Thyroid gland (tissue), 4 donors: ENCODE measurements at regions not wholly inside any gene's neighbourhood (a gene's known extent, or its start where the extent isn't known, plus 50 kb on each side); places are given as distances from the start of the nearest gene placed in this dataset.

Experiments
- DNase-seq, 2 donors: peaks; one replicate each; pipeline ENCODE4 v3.0.0-alpha.2; 2019
- H3K27ac ChIP-seq, 3 donors: fragments of 200-600 bp; sonication (generic); 1 replicate in 2 of 3; 2 replicates in 1 of 3; pipeline ENCODE4 v1.5.1; 2016 to 2019; ENCODE audit warnings: mild to moderate bottlenecking in 1 of 3, moderate library complexity in 1 of 3
- H3K27me3 ChIP-seq: fragments of 200-600 bp; sonication (generic); one replicate; pipeline ENCODE4 v1.5.1; 2019
- H3K36me3 ChIP-seq, 2 donors: fragments of 200-600 bp; sonication (generic); one replicate each; pipeline ENCODE4 v1.5.1; 2016 to 2019
- H3K4me1 ChIP-seq, 2 donors: fragments of 200-600 bp; sonication (generic); one replicate each; pipeline ENCODE4 v1.5.1; 2017 to 2019
- H3K4me3 ChIP-seq, 3 donors: fragments of 200-600 bp; sonication (generic); replicated peaks in 1 of 3; 1 replicate in 2 of 3; 2 replicates in 1 of 3; pipeline ENCODE4 v1.5.1; 2016; ENCODE audit warnings: mild to moderate bottlenecking in 1 of 3
- H3K9me3 ChIP-seq: fragments of 200-600 bp; sonication (generic); one replicate; pipeline ENCODE4 v1.5.1; 2017
- CTCF ChIP-seq, 6 experiments: fragments of 200-600 bp in 3 of 6; fragments of 450-650 bp in 3 of 6; sonication (generic) in 3 of 6; IDR thresholded peaks; one replicate each; pipeline ENCODE4 v1.5.1; 2016 to 2019; ENCODE audit warnings: antibody characterized with exemption in 6 of 6, mild to moderate bottlenecking in 2 of 6, inconsistent platforms in 1 of 6, moderate library complexity in 1 of 6
- POLR2A ChIP-seq, 2 donors: fragments of 450-650 bp; IDR thresholded peaks; one replicate each; pipeline ENCODE4 v1.6.1; 2017; ENCODE audit warnings: antibody characterized with exemption in 2 of 2, mild to moderate bottlenecking in 2 of 2, moderate library complexity in 1 of 2
- WGBS, 2 donors: methylation state at CpG; one replicate each; pipeline ENCODE4 v1.1.5; 2017; 5-methylcytosine and 5-hydroxymethylcytosine counted together
- intact Hi-C: fragments of 100-400 bp; cut with DNase I; formaldehyde crosslinking; loops from one replicate; pipeline ENCODE4 v1.15.1; 2023

GRCh38 chr1:88557014-88557413 is 127.1 kb upstream of the PKN2 start:
- no peak for TF ChIP-seq CTCF (IDR thresholded peaks at IDR 0.05)
- TF ChIP-seq POLR2A (IDR thresholded peaks at IDR 0.05) = no peak
- Histone ChIP-seq H3K27me3 (no peaks in the 10 kb centered on the region), H3K4me1 (no peaks in the 10 kb centered on the region), H3K9me3 (no peaks in the 10 kb centered on the region), H3K36me3 (no peaks in the 10 kb centered on the region), H3K27ac (no peak overlapping the region), H3K4me3 (no peak overlapping the region)
- intact Hi-C loops = no loop called here
- DNase-seq = no peak
- WGBS, 2 donors = 95 to 97% methylated on average over 3 of the region's 3 CpGs

- Histone ChIP-seq H3K36me3 (no peaks in the 10 kb centered on the region), H3K9me3 (no peaks in the 10 kb centered on the region), H3K27ac (no peak overlapping the region), H3K4me3 (no peak overlapping the region), H3K27me3 (no peaks in the 10 kb centered on the region), H3K4me1 (no peaks in the 10 kb centered on the region)
- no peak for TF ChIP-seq POLR2A (IDR thresholded peaks at IDR 0.05)
- TF ChIP-seq CTCF (IDR thresholded peaks at IDR 0.05) = no peak
- intact Hi-C loops = no loop called here
- WGBS, 2 donors = 88 to 91% methylated on average over 3 of the region's 3 CpGs
- DNase-seq = no peak
Observed at GRCh38 chr1:88560621-88561020, 123.5 kb upstream of the PKN2 start.

GRCh38 chr1:88562991-88563390 is 121.1 kb upstream of the PKN2 start:
- Histone ChIP-seq H3K27me3 (no peaks in the 10 kb centered on the region), H3K9me3 (no peaks in the 10 kb centered on the region), H3K36me3 (no peaks in the 10 kb centered on the region), H3K4me1 (no peaks in the 10 kb centered on the region), H3K4me3 (no peak overlapping the region), H3K27ac (no peak overlapping the region)
- intact Hi-C loops = no loop called here
- WGBS, 2 donors = 55 to 61% methylated on average over 3 of the region's 3 CpGs
- no peak for TF ChIP-seq POLR2A (IDR thresholded peaks at IDR 0.05)
- TF ChIP-seq CTCF (IDR thresholded peaks at IDR 0.05) = no peak
- no peak for DNase-seq

GRCh38 chr1:88566615-88567387 is 117.3 kb upstream of the PKN2 start:
- WGBS, 2 donors = 85 to 87% methylated on average over 9 of the region's 9 CpGs
- H3K36me3 ChIP-seq = no peaks in the 10 kb centered on the region
- no peak overlapping the region for H3K27ac ChIP-seq
- no peak overlapping the region for H3K4me3 ChIP-seq
- no peaks in the 10 kb centered on the region for H3K4me1 ChIP-seq
- TF ChIP-seq CTCF (IDR thresholded peaks at IDR 0.05) (no peak), POLR2A (IDR thresholded peaks at IDR 0.05) (no peak)
- no peaks in the 10 kb centered on the region for H3K27me3 ChIP-seq
- intact Hi-C loops = no loop called here
- DNase-seq = no peak
- H3K9me3 ChIP-seq = no peaks in the 10 kb centered on the region

- TF ChIP-seq CTCF (IDR thresholded peaks at IDR 0.05) (no peak), POLR2A (IDR thresholded peaks at IDR 0.05) (no peak)
- Histone ChIP-seq H3K4me3 (no peak overlapping the region), H3K9me3 (no peaks in the 10 kb centered on the region), H3K36me3 (no peaks in the 10 kb centered on the region), H3K27ac (no peak overlapping the region), H3K4me1 (no peaks in the 10 kb centered on the region), H3K27me3 (no peaks in the 10 kb centered on the region)
- intact Hi-C loops = no loop called here
- no peak for DNase-seq
- whole genome bisulfite sequencing, 2 donors = 51 to 58% methylated on average over 1 of the region's 1 CpG
Observed at GRCh38 chr1:88571506-88571905, 112.6 kb upstream of the PKN2 start.
